ENCODE measurements at regions not wholly inside any gene's neighbourhood (a gene's known extent, or its start where the extent isn't known, plus 50 kb on each side); places are given as distances from the start of the nearest gene placed in this dataset.

GRCh38 chr10:113438652-113439051, 114.2 kb upstream of the HABP2 start:
- TF ChIP-seq EZH2 (IDR thresholded peaks at IDR 0.05; ENCODE audit: borderline replicate concordance, low read length) (no peak), CTCF (IDR thresholded peaks at IDR 0.05; ENCODE audit: low read length) (no peak)
- H3K4me2 ChIP-seq (ENCODE audit: low read length), result no peak overlapping the region
- no peak overlapping the region for H3K27ac ChIP-seq (ENCODE audit: low read depth, low read length, poor library complexity, severe bottlenecking)
- no peaks in the 10 kb centered on the region for H4K20me1 ChIP-seq (ENCODE audit: insufficient read depth, low read length)
- H3K9ac ChIP-seq (ENCODE audit: low read length), result no peak overlapping the region
- H2AFZ ChIP-seq (ENCODE audit: low read length), result no peak overlapping the region
- H3K9me2 ChIP-seq (ENCODE audit: low read depth, low read length), result no peaks in the 10 kb centered on the region
- no peaks in the 10 kb centered on the region for H3K36me3 ChIP-seq (ENCODE audit: insufficient read depth, low read length)
- H3K9me3 ChIP-seq (ENCODE audit: low read length), result no peaks in the 10 kb centered on the region
- no peaks in the 10 kb centered on the region for H3K79me2 ChIP-seq (ENCODE audit: insufficient read depth, low read length)
- no peak overlapping the region for H3K4me3 ChIP-seq (ENCODE audit: low read depth, low read length, poor library complexity, severe bottlenecking)
- no peaks in the 10 kb centered on the region for H3K27me3 ChIP-seq (ENCODE audit: insufficient read depth, low read length)
- no peaks in the 10 kb centered on the region for H3F3A ChIP-seq (ENCODE audit: insufficient read depth, low read length)
- no peaks in the 10 kb centered on the region for H3K4me1 ChIP-seq (ENCODE audit: insufficient read depth, low read length, severe bottlenecking)

- H3K4me1 ChIP-seq (ENCODE audit: insufficient read depth, low read length, severe bottlenecking), result no peaks in the 10 kb centered on the region
- TF ChIP-seq CTCF (IDR thresholded peaks at IDR 0.05; ENCODE audit: low read length), result no peak
- TF ChIP-seq EZH2 (IDR thresholded peaks at IDR 0.05; ENCODE audit: borderline replicate concordance, low read length), result no peak
These were observed 111.6 kb upstream of the HABP2 start for GRCh38 chr10:113441220-113441619.

GRCh38 chr10:113441686-113442270, 111.1 kb upstream of the HABP2 start:
- Histone ChIP-seq H3K27ac (ENCODE audit: low read depth, low read length, poor library complexity, severe bottlenecking) (no peak overlapping the region), H3K4me2 (ENCODE audit: low read length) (no peak overlapping the region), H3K4me3 (ENCODE audit: low read depth, low read length, poor library complexity, severe bottlenecking) (no peak overlapping the region), H3F3A (ENCODE audit: insufficient read depth, low read length) (no peaks in the 10 kb centered on the region), H3K9me2 (ENCODE audit: low read depth, low read length) (no peaks in the 10 kb centered on the region), H3K9me3 (ENCODE audit: low read length) (no peaks in the 10 kb centered on the region), H2AFZ (ENCODE audit: low read length) (no peak overlapping the region), H4K20me1 (ENCODE audit: insufficient read depth, low read length) (no peaks in the 10 kb centered on the region), H3K79me2 (ENCODE audit: insufficient read depth, low read length) (no peaks in the 10 kb centered on the region), H3K36me3 (ENCODE audit: insufficient read depth, low read length) (no peaks in the 10 kb centered on the region), H3K27me3 (ENCODE audit: insufficient read depth, low read length) (no peaks in the 10 kb centered on the region), H3K4me1 (ENCODE audit: insufficient read depth, low read length, severe bottlenecking) (no peaks in the 10 kb centered on the region), H3K9ac (ENCODE audit: low read length) (no peak overlapping the region)
- no peak for TF ChIP-seq EZH2 (IDR thresholded peaks at IDR 0.05; ENCODE audit: borderline replicate concordance, low read length)
- TF ChIP-seq CTCF (IDR thresholded peaks at IDR 0.05; ENCODE audit: low read length), result no peak

More at GRCh38 chr10:113441220-113441619, 111.6 kb upstream of the HABP2 start:
- H3K79me2 ChIP-seq (ENCODE audit: insufficient read depth, low read length), result no peaks in the 10 kb centered on the region
- no peak overlapping the region for H2AFZ ChIP-seq (ENCODE audit: low read length)
- no peak overlapping the region for H3K27ac ChIP-seq (ENCODE audit: low read depth, low read length, poor library complexity, severe bottlenecking)
- no peaks in the 10 kb centered on the region for H4K20me1 ChIP-seq (ENCODE audit: insufficient read depth, low read length)
- H3K4me2 ChIP-seq (ENCODE audit: low read length), result no peak overlapping the region
- no peaks in the 10 kb centered on the region for H3K9me2 ChIP-seq (ENCODE audit: low read depth, low read length)
- H3K27me3 ChIP-seq (ENCODE audit: insufficient read depth, low read length), result no peaks in the 10 kb centered on the region
- no peak overlapping the region for H3K4me3 ChIP-seq (ENCODE audit: low read depth, low read length, poor library complexity, severe bottlenecking)
- H3K36me3 ChIP-seq (ENCODE audit: insufficient read depth, low read length), result no peaks in the 10 kb centered on the region
- H3F3A ChIP-seq (ENCODE audit: insufficient read depth, low read length), result no peaks in the 10 kb centered on the region
- H3K9me3 ChIP-seq (ENCODE audit: low read length), result no peaks in the 10 kb centered on the region
- no peak overlapping the region for H3K9ac ChIP-seq (ENCODE audit: low read length)

Measured in OCI-LY1 (cell line).